ENCODE measurements at regions not wholly inside any gene's neighbourhood (a gene's known extent, or its start where the extent isn't known, plus 50 kb on each side); places are given as distances from the start of the nearest gene placed in this dataset.
"Not testable (repeated sequence)": the region's sequence is repeated elsewhere in the genome, so short reads cannot be mapped to it uniquely, and the experiment has no call there.

GRCh38 chr5:131005963-131006684 lies 158.9 kb downstream of the HINT1 start:
- DNase-seq, result no peak

DNA sequence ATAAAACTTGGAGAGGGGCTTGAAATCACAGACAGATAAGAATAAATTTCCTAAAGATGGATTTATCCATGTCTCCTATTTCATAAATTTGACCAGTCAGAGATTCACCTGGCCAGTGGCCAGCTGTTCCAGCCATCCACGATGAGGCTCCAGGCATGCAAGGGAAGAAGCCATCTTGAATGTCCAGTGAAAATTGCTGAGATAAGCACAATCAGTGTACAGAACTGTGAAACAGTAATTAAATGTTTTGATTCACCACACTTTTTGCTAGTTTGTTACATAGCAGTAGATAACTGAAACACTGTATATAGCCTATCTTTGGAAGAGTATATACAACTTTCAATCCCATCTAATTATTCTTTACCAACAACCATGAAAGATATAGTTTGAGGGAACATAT lies 163.5 kb downstream of the HINT1 start:
- no peak for DNase-seq

GRCh38 chr5:131000289-131000688 lies 164.8 kb downstream of the HINT1 start:
- no peak for DNase-seq

- not testable (repeated sequence) for DNase-seq
These were observed 168.3 kb downstream of the HINT1 start for GRCh38 chr5:130996720-130997119.

GRCh38 chr5:130995851-130996250 lies 169.2 kb downstream of the HINT1 start:
- DNase-seq, result no peak

- no peak for DNase-seq
These were observed 169.9 kb downstream of the HINT1 start for GRCh38 chr5:130995254-130995515.

- DNase-seq, result no peak
These were observed 170.4 kb downstream of the HINT1 start for GRCh38 chr5:130994496-130995253.

- DNase-seq, result no peak
These were observed 172.4 kb downstream of the HINT1 start for GRCh38 chr5:130992621-130993020.

- DNase-seq, result no peak
These were observed 173.0 kb downstream of the HINT1 start for GRCh38 chr5:130992095-130992494.

- DNase-seq, result peak; percentile 14
These were observed 179.3 kb downstream of the HINT1 start for GRCh38 chr5:130985776-130986175.

- DNase-seq, result no peak
These were observed 183.4 kb downstream of the HINT1 start for GRCh38 chr5:130981663-130982062.

- DNase-seq, result no peak
These were observed 186.6 kb downstream of the HINT1 start for GRCh38 chr5:130978475-130978874.

GRCh38 chr5:130976493-130976892 lies 188.6 kb downstream of the HINT1 start:
- DNase-seq, result no peak

- no peak for DNase-seq
These were observed 189.2 kb downstream of the HINT1 start for GRCh38 chr5:130975847-130976246.

DNA sequence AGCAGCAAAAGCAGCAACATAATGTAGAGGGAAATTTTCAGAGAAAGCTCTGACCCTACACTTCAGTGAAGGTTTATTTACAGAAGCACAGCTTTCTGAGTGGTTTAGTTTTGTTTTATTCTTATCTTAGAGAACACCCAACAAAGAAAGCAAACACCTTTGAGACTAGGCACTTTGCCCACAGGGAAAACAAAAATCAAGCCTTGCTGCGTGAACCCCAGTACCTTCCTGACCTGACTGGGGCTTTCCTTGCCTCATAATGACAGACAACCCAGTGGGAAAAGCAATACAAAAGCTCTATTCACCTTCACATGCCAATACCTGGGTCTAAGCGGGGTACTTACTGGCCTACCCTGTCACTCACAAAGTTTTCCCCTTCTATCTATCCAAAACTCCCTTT lies 189.8 kb downstream of the HINT1 start:
- DNase-seq, result no peak

GRCh38 chr5:130974021-130974683 lies 190.9 kb downstream of the HINT1 start:
- no peak for DNase-seq

DNA sequence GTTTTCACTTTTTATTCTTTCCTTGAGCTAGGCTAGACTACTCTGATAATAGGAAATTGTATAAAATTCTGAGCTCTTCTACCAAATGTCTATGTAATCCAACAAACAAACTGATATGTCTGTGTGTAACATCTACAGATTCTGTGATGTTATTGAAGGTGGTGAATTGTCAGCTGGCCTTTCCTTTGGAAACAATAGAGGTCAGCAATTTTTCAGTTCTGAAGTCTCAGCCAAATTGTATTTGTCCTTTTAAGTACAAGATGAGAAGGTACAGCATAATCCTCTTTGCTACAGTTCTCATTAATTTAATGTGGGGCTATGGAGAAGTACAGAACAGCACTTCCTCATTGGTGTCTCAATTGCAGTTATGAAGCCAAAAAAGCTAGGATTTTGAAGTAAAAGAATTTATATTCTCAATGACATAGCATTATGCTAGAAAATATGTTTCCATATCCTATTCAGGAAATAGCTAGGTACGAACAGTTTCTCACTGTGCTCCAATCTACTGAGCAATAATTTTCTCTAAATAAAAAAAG lies 198.0 kb downstream of the HINT1 start:
- DNase-seq, result no peak

- no peak for DNase-seq
These were observed 199.1 kb downstream of the HINT1 start for GRCh38 chr5:130965920-130966319.

DNA sequence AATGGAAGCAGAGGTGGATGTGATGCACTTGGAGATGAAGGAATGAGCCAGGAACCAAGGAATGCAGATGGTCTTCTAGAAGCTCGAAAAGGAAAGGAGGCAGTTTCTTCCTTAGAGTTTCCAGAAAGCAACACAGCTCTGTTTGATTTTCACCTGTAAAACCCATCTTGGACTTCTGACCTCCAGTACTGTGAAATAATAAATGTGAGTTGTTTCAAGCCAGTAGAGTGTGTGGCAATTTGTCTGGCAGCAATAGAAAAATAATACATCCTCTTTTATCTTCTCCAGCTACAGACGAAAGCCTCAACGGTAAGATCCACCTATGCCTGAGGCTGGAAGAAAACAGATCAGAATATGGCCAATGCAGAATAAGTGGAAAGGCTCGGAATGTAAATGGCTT lies 199.7 kb downstream of the HINT1 start:
- no peak for DNase-seq

GRCh38 chr5:130964231-130965202 lies 200.5 kb downstream of the HINT1 start:
- no peak for DNase-seq

DNA sequence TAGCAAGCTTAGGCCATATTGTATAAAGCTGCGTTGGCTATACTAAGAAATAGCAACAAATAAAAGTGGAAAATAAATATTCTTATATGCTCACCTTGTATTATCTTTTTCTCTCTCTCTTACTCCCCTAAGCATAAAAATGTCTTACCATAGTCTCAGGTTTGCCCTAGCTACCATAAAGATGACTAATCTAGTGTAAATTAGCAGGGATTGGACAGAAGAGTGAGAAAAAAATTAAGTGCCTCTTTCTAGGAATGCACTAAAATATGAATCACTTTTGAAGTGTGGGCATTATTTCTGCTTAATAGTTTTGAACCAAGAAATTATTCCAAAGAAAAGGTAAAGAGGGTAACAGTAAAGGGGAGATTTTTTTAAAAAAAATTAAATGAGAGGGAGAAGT lies 201.3 kb downstream of the HINT1 start:
- no peak for DNase-seq

DNA sequence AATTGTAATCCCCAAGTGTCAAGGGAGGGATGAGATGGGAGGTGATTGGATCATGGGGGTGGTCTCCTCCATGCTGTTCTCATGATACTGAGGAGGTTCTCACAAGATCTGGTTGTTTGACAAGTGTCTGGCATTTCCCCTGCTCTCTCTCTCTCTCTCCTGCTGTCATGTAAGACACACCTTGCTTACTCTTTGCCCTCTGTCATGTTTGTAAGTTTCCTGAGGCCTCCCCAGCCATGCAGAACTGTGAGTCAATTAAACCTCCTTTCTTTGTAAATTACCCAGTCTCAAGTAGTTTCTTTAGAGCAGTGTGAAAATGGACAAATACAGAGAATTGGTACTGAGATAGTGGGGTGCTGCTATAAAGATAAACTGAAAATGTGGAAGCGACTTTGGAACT lies 207.9 kb downstream of the HINT1 start:
- DNase-seq, result no peak
